SU-DHL-6 (cell line): ENCODE measurements at regions not wholly inside any gene's neighbourhood (a gene's known extent, or its start where the extent isn't known, plus 50 kb on each side); places are given as distances from the start of the nearest gene placed in this dataset.

Experiments
- EZH2phosphoT487 ChIP-seq: fragments of 200-600 bp; sonication (generic), shearing (Covaris generic); conservative IDR thresholded peaks from 2 replicates; pipeline ENCODE4 v1.6.1; 2018; ENCODE audit warnings: mild to moderate bottlenecking, antibody characterized with exemption, low read length, moderate library complexity, mixed read lengths
- TF ChIP-seq, protein P1 (sequence below): fragments of 200-600 bp; sonication (generic); IDR thresholded peaks from one replicate; pipeline ENCODE4 v1.5.1; 2017; ENCODE audit warnings: antibody characterized with exemption, mild to moderate bottlenecking, low read length, moderate library complexity; ENCODE audit not compliant: insufficient read depth, poor library complexity, severe bottlenecking

DNA sequence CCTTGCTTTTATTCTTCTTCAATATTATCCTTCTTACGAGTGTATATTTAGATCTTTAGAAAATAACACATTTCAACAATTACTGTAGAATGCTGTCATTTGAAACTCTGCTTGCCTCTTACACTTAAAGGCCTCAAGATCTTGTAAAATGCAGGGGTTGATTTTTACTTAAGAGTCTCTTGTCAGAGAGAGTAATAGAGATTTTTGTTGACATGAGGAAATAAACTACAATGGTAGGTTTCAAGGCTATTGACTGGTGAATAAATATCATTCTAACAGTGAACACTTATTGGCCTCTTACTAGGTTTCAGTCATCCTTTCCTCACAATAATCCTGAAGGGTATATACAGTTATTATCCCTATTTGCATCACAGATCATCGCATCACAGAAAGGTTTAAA, 344.6 kb downstream of the GBE1 start:
- TF ChIP-seq, protein P1, sequence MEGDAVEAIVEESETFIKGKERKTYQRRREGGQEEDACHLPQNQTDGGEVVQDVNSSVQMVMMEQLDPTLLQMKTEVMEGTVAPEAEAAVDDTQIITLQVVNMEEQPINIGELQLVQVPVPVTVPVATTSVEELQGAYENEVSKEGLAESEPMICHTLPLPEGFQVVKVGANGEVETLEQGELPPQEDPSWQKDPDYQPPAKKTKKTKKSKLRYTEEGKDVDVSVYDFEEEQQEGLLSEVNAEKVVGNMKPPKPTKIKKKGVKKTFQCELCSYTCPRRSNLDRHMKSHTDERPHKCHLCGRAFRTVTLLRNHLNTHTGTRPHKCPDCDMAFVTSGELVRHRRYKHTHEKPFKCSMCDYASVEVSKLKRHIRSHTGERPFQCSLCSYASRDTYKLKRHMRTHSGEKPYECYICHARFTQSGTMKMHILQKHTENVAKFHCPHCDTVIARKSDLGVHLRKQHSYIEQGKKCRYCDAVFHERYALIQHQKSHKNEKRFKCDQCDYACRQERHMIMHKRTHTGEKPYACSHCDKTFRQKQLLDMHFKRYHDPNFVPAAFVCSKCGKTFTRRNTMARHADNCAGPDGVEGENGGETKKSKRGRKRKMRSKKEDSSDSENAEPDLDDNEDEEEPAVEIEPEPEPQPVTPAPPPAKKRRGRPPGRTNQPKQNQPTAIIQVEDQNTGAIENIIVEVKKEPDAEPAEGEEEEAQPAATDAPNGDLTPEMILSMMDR = no peak
- no peak for TF ChIP-seq EZH2phosphoT487
